Esophagus muscularis mucosa (tissue), 4 donors: ENCODE measurements at regions not wholly inside any gene's neighbourhood (a gene's known extent, or its start where the extent isn't known, plus 50 kb on each side); places are given as distances from the start of the nearest gene placed in this dataset.

Source experiments
- EP300 ChIP-seq: sonication (generic); formaldehyde crosslinking; IDR thresholded peaks from one replicate; pipeline ENCODE4 v1.6.1; 2017; ENCODE audit warnings: antibody characterized with exemption
- POLR2A ChIP-seq: fragments of 450-650 bp; IDR thresholded peaks from one replicate; pipeline ENCODE4 v1.6.1; 2017; ENCODE audit warnings: antibody characterized with exemption, moderate library complexity, mild to moderate bottlenecking, low read depth
- TF ChIP-seq, protein P1 (sequence below), 3 experiments: fragments of 200-600 bp in 2 of 3; fragments of 450-650 bp in 1 of 3; sonication (generic) in 2 of 3; IDR thresholded peaks; one replicate each; pipeline ENCODE4 v1.5.1; 2017 to 2019; ENCODE audit warnings: antibody characterized with exemption in 3 of 3, mild to moderate bottlenecking in 2 of 3, moderate library complexity in 1 of 3

DNA sequence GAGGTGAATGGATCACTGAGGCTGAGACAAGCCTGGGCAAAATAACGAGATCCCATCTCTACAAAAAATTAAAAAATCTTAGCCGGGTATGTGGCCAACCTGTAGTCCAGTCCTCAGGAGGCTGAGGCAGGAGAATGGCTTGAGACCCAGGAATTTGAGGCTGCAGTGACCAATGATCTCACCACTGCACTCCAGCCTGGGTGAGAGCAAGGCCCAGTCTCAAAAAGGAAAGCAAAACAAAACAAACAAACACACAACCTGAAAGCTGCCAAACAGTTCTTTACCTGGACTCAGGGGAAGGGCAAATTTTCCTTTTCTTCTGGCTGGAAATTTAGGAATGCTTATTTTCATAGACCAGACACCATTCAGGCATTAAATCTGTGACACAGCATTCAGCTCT lies 163.1 kb upstream of the FAT1 start:
- TF ChIP-seq EP300: no peak
- TF ChIP-seq, protein P1, sequence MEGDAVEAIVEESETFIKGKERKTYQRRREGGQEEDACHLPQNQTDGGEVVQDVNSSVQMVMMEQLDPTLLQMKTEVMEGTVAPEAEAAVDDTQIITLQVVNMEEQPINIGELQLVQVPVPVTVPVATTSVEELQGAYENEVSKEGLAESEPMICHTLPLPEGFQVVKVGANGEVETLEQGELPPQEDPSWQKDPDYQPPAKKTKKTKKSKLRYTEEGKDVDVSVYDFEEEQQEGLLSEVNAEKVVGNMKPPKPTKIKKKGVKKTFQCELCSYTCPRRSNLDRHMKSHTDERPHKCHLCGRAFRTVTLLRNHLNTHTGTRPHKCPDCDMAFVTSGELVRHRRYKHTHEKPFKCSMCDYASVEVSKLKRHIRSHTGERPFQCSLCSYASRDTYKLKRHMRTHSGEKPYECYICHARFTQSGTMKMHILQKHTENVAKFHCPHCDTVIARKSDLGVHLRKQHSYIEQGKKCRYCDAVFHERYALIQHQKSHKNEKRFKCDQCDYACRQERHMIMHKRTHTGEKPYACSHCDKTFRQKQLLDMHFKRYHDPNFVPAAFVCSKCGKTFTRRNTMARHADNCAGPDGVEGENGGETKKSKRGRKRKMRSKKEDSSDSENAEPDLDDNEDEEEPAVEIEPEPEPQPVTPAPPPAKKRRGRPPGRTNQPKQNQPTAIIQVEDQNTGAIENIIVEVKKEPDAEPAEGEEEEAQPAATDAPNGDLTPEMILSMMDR (IDR thresholded peaks at IDR 0.05): no peak
- no peak for TF ChIP-seq POLR2A
